H1 (cell line): ENCODE measurements at regions not wholly inside any gene's neighbourhood (a gene's known extent, or its start where the extent isn't known, plus 50 kb on each side); places are given as distances from the start of the nearest gene placed in this dataset.

Experiments
- CTCF ChIA-PET: fragments of 300-600 bp; sonication (Branson Sonifier 250); formaldehyde crosslinking; loops from one replicate; lab custom pipeline; 2021; ENCODE audit not compliant: partially characterized antibody; lab: Charles Lee
- POLR2A ChIA-PET: fragments of 300-600 bp; sonication (Branson Sonifier 250); formaldehyde crosslinking; loops from one replicate; lab custom pipeline; 2021; ENCODE audit warnings: inconsistent platforms; ENCODE audit not compliant: partially characterized antibody; lab: Charles Lee
- DNase-seq, 2 experiments: peaks; one replicate each; pipeline versions ENCODE4 v3.0.0 to v3.0.0-alpha.2; 2010 to 2022; ENCODE audit warnings: low spot score in 2 of 2, low read depth in 1 of 2, mixed read lengths in 1 of 2
- FAIRE-seq: peaks from 2 replicates; lab custom pipeline; 2011; peaks lifted over from hg19 to GRCh38; lab: Jason Lieb, UNC
- H2AFZ ChIP-seq: 2 replicates; pipeline ENCODE4 v1.8.1; 2012; ENCODE audit warnings: low read length, inconsistent platforms
- H2AK5ac ChIP-seq: 2 replicates; pipeline ENCODE4 v1.6.1; 2013; ENCODE audit warnings: low read depth, low read length
- H2BK120ac ChIP-seq: replicated peaks from 2 replicates; pipeline ENCODE3; 2013; ENCODE audit warnings: low read depth, low read length, inconsistent platforms
- H2BK12ac ChIP-seq: 2 replicates; pipeline ENCODE4 v1.6.1; 2013; ENCODE audit warnings: low read depth, low read length
- H2BK15ac ChIP-seq: 2 replicates; pipeline ENCODE4 v1.6.1; 2013; ENCODE audit warnings: low read length
- H2BK20ac ChIP-seq: 2 replicates; pipeline ENCODE4 v1.6.1; 2013; ENCODE audit warnings: low read length
- H2BK5ac ChIP-seq: 2 replicates; pipeline ENCODE4 v1.6.1; 2013; ENCODE audit warnings: low read depth, low read length
- H3K14ac ChIP-seq: 2 replicates; pipeline ENCODE4 v1.6.1; 2013; ENCODE audit warnings: inconsistent platforms; ENCODE audit not compliant: insufficient read length
- H3K18ac ChIP-seq: 2 replicates; pipeline ENCODE4 v1.6.1; 2013; ENCODE audit warnings: low read length; ENCODE audit errors: extremely low read depth
- H3K23ac ChIP-seq: 2 replicates; pipeline ENCODE4 v1.6.1; 2013; ENCODE audit warnings: inconsistent platforms; ENCODE audit not compliant: insufficient read length
- H3K23me2 ChIP-seq: 2 replicates; pipeline ENCODE4 v1.6.1; 2013; ENCODE audit warnings: low read depth, low read length
- H3K27ac ChIP-seq: 2 replicates; pipeline ENCODE4 v1.6.1; 2011; ENCODE audit warnings: low read depth, low read length, inconsistent platforms
- H3K27me3 ChIP-seq, 4 experiments: replicated peaks in 1 of 4; 1 replicate in 1 of 4; 2 replicates in 3 of 4; pipeline versions ENCODE4 v1.6.1 to v1.8.1; 2011 to 2013; ENCODE audit warnings: low read length in 3 of 4, mild to moderate bottlenecking in 3 of 4, inconsistent platforms in 2 of 4, mixed read lengths in 2 of 4, moderate library complexity in 1 of 4; ENCODE audit not compliant: control insufficient read depth in 3 of 4, insufficient read depth in 3 of 4; ENCODE audit errors: extremely low read depth in 1 of 4
- H3K36me3 ChIP-seq, 4 experiments: 2 replicates each; pipeline versions ENCODE4 v1.6.1 to v1.8.1; 2011 to 2013; ENCODE audit warnings: mild to moderate bottlenecking in 4 of 4, low read length in 3 of 4, moderate library complexity in 2 of 4, control low read depth in 1 of 4, inconsistent platforms in 1 of 4; ENCODE audit not compliant: insufficient read depth in 4 of 4, control insufficient read depth in 2 of 4
- H3K4ac ChIP-seq: replicated peaks from 2 replicates; pipeline ENCODE3; 2013; ENCODE audit warnings: low read length, low read depth, mixed read lengths, inconsistent platforms; ENCODE audit not compliant: insufficient read length
- H3K4me1 ChIP-seq, 4 experiments: replicated peaks in 1 of 4; 1 replicate in 1 of 4; 2 replicates in 3 of 4; pipeline versions ENCODE4 v1.6.1 to v1.8.1; 2011 to 2013; ENCODE audit warnings: low read length in 3 of 4, inconsistent platforms in 2 of 4, mixed read lengths in 1 of 4; ENCODE audit not compliant: insufficient read depth in 4 of 4, control insufficient read depth in 3 of 4
- H3K4me2 ChIP-seq, 2 experiments: 2 replicates each; pipeline versions ENCODE4 v1.6.1 to v1.8.1; 2011 to 2013; ENCODE audit warnings: low read depth in 2 of 2, low read length in 2 of 2, control low read depth in 1 of 2, inconsistent platforms in 1 of 2, mild to moderate bottlenecking in 1 of 2; ENCODE audit not compliant: insufficient read depth in 1 of 2
- H3K4me3 ChIP-seq, 4 experiments: fragments of 200-600, 300-600 bp in 1 of 4; sonication (generic), shearing (Covaris generic), sonication (Bioruptor Twin) in 1 of 4; 2 replicates each; pipeline versions ENCODE4 v1.5.1 to v1.8.1; 2011 to 2016; ENCODE audit warnings: low read length in 4 of 4, low read depth in 3 of 4, control low read depth in 2 of 4, inconsistent platforms in 2 of 4, mild to moderate bottlenecking in 2 of 4, mixed read lengths in 1 of 4, moderate library complexity in 1 of 4; ENCODE audit not compliant: insufficient read depth in 2 of 4; ENCODE audit errors: extremely low read depth in 1 of 4
- H3K56ac ChIP-seq: replicated peaks from 2 replicates; pipeline ENCODE3; 2013; ENCODE audit warnings: low read depth, mild to moderate bottlenecking, mixed read lengths, low read length, inconsistent platforms; ENCODE audit not compliant: insufficient read length
- H3K79me1 ChIP-seq: 2 replicates; pipeline ENCODE4 v1.6.1; 2013; ENCODE audit warnings: low read depth, low read length, control low read depth
- H3K79me2 ChIP-seq, 2 experiments: 2 replicates each; pipeline versions ENCODE4 v1.6.1 to v1.8.1; 2012 to 2013; ENCODE audit warnings: low read length in 2 of 2, mild to moderate bottlenecking in 2 of 2, inconsistent platforms in 1 of 2; ENCODE audit not compliant: insufficient read depth in 2 of 2, control insufficient read depth in 1 of 2
- H3K9ac ChIP-seq, 4 experiments: replicated peaks in 1 of 4; 1 replicate in 1 of 4; 2 replicates in 3 of 4; pipeline versions ENCODE4 v1.6.1 to v1.8.1; 2011 to 2013; ENCODE audit warnings: low read depth in 3 of 4, low read length in 3 of 4, control low read depth in 2 of 4, mild to moderate bottlenecking in 2 of 4, moderate library complexity in 2 of 4, inconsistent platforms in 1 of 4; ENCODE audit errors: extremely low read depth in 1 of 4
- H3K9me3 ChIP-seq, 2 experiments: 2 replicates each; pipeline versions ENCODE4 v1.6.1 to v1.8.1; 2012 to 2013; ENCODE audit warnings: mild to moderate bottlenecking in 2 of 2, moderate library complexity in 2 of 2, control low read depth in 1 of 2, inconsistent platforms in 1 of 2, low read depth in 1 of 2, low read length in 1 of 2, mixed read lengths in 1 of 2; ENCODE audit not compliant: insufficient read depth in 2 of 2
- H4K20me1 ChIP-seq, 2 experiments: replicated peaks in 1 of 2; 2 replicates each; pipeline versions ENCODE3 to v1.8.1; 2011 to 2013; ENCODE audit warnings: inconsistent platforms in 2 of 2, low read length in 2 of 2, mild to moderate bottlenecking in 1 of 2; ENCODE audit not compliant: insufficient read depth in 2 of 2, control insufficient read depth in 1 of 2
- H4K5ac ChIP-seq: 2 replicates; pipeline ENCODE4 v1.6.1; 2013; ENCODE audit warnings: low read length, low read depth, mixed read lengths, inconsistent platforms; ENCODE audit not compliant: insufficient read length
- H4K8ac ChIP-seq: 2 replicates; pipeline ENCODE4 v1.8.0; 2013; ENCODE audit warnings: mild to moderate bottlenecking, moderate library complexity, low read length, inconsistent platforms; ENCODE audit not compliant: insufficient read depth; ENCODE audit errors: extremely low read depth
- H4K91ac ChIP-seq: replicated peaks from 2 replicates; pipeline ENCODE3; 2013; ENCODE audit warnings: low read length, mixed read lengths, inconsistent platforms; ENCODE audit not compliant: insufficient read length
- ATF3 ChIP-seq: IDR thresholded peaks from 2 replicates; pipeline ENCODE4 v1.6.1; 2011; ENCODE audit warnings: low read depth, mild to moderate bottlenecking, low read length; ENCODE audit not compliant: insufficient read depth
- BRCA1 ChIP-seq: IDR thresholded peaks from 2 replicates; pipeline ENCODE4 v1.6.1; 2012; ENCODE audit warnings: low read depth, low read length, improper control_type of control experiment
- CEBPB ChIP-seq: IDR thresholded peaks from 2 replicates; pipeline ENCODE4 v1.6.1; 2012; ENCODE audit warnings: low read depth, low read length
- EZH2 ChIP-seq: fragments of 200-600 bp; sonication (generic); IDR thresholded peaks from 2 replicates; pipeline ENCODE4 v1.7.1; 2012; ENCODE audit warnings: low read depth, mild to moderate bottlenecking, moderate library complexity, low read length, inconsistent platforms; ENCODE audit not compliant: severe bottlenecking
- FOSL1 ChIP-seq: IDR thresholded peaks from 2 replicates; pipeline ENCODE4 v1.6.1; 2011; ENCODE audit warnings: mild to moderate bottlenecking, low read depth, low read length, moderate library complexity; ENCODE audit not compliant: insufficient read depth
- GABPA ChIP-seq: IDR thresholded peaks from 2 replicates; pipeline ENCODE4 v1.6.1; 2011; ENCODE audit warnings: mild to moderate bottlenecking, low read length, moderate library complexity, borderline replicate concordance; ENCODE audit not compliant: insufficient read depth
- HDAC6 ChIP-seq: IDR thresholded peaks from one replicate; pipeline ENCODE4 v1.7.1; 2012; ENCODE audit warnings: low read depth, mild to moderate bottlenecking, inconsistent platforms, low read length, moderate library complexity
- NANOG ChIP-seq: IDR thresholded peaks from 2 replicates; pipeline ENCODE4 v1.6.1; 2011; ENCODE audit warnings: low read length, low read depth, mild to moderate bottlenecking, inconsistent platforms; ENCODE audit not compliant: insufficient read depth, poor library complexity, severe bottlenecking
- POLR2AphosphoS5 ChIP-seq: IDR thresholded peaks from 2 replicates; pipeline ENCODE4 v1.6.1; 2011; ENCODE audit warnings: low read depth, low read length
- POU5F1 ChIP-seq: IDR thresholded peaks from 2 replicates; pipeline ENCODE4 v1.6.1; 2011; ENCODE audit warnings: low read depth, mild to moderate bottlenecking, low read length, moderate library complexity
- RXRA ChIP-seq: IDR thresholded peaks from 2 replicates; pipeline ENCODE4 v1.6.1; 2011; ENCODE audit warnings: low read depth, mild to moderate bottlenecking, low read length, moderate library complexity; ENCODE audit not compliant: insufficient read depth
- SIX5 ChIP-seq: IDR thresholded peaks from 2 replicates; pipeline ENCODE4 v1.6.1; 2011; ENCODE audit warnings: mild to moderate bottlenecking, low read depth, low read length
- TAF7 ChIP-seq: optimal IDR thresholded peaks from 2 replicates; pipeline ENCODE3; 2011; ENCODE audit warnings: low read depth, mild to moderate bottlenecking, inconsistent platforms, low read length, moderate library complexity, borderline replicate concordance
- TBP ChIP-seq: IDR thresholded peaks from 2 replicates; pipeline ENCODE4 v1.6.1; 2011; ENCODE audit warnings: low read depth, low read length, improper control_type of control experiment
- TCF12 ChIP-seq: IDR thresholded peaks from 2 replicates; pipeline ENCODE4 v1.6.1; 2011; ENCODE audit warnings: low read depth, mild to moderate bottlenecking, low read length
- WGBS, 2 experiments: shearing (Covaris generic) in 1 of 2; methylation state at CpG; one replicate each; pipeline versions ENCODE4 v1.1.6 to v1.1.7; 2013 to 2015; ENCODE audit warnings: low lambda C conversion rate in 2 of 2, mixed read lengths in 2 of 2, inconsistent platforms in 1 of 2, low coverage in 1 of 2, missing lambda C conversion rate in 1 of 2; ENCODE audit not compliant: insufficient replicate concordance in 2 of 2, insufficient coverage in 1 of 2, insufficient read length in 1 of 2; ENCODE audit errors: extremely low coverage in 1 of 2, missing lambda C conversion rate in 1 of 2; 5-methylcytosine and 5-hydroxymethylcytosine counted together

DNA sequence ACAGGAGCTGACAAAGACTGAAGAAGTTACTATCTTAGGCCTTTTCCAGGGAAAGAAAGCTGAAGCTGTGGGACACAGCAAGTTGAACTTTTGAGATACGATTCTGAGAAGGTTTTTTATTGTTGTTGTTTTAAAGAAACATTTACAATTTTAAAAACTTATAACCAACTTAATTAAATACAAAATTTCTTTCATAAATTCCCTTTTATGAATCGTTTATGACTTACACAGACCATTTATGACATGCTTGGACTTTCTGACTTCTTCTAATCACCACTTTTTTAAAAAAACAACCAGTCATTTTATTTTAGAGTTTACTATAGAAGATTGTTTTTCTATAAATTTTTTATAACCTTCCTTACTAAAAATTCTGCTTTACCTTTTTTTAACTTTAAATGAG is 68.7 kb downstream of the DHRS2 start:
- no peaks in the 10 kb centered on the region for H4K20me1 ChIP-seq
- H4K5ac ChIP-seq = no peak overlapping the region
- H3K4ac ChIP-seq = no peak overlapping the region
- no peak overlapping the region for H3K4me2 ChIP-seq
- no peak overlapping the region for H3K9ac ChIP-seq
- no peak for DNase-seq
- 47% methylated on average over 2 of the region's 2 CpGs; no CpG with 5 or more reads in 1 of the 2 experiments for WGBS, 2 experiments
- H2BK120ac ChIP-seq = no peak overlapping the region
- H3K23ac ChIP-seq = no peak overlapping the region
- CTCF ChIA-PET = interaction anchor here (0.7 to 1.5 kb wide), 2 partner anchors 73 to 179 kb away, joined by 3 to 10 read pairs; no protein-coding TSS in a partner anchor
- POLR2A ChIA-PET = interaction anchor here (1.5 kb wide), 1 partner anchor 11 kb away, joined by 7 read pairs; no protein-coding TSS in a partner anchor
- no peak overlapping the region for H3K56ac ChIP-seq
- H2BK5ac ChIP-seq = no peak overlapping the region
- no peaks in the 10 kb centered on the region for H3K79me2 ChIP-seq
- no peak overlapping the region for H2BK15ac ChIP-seq
- no peak overlapping the region for H3K18ac ChIP-seq
- no peaks in the 10 kb centered on the region for H3K27me3 ChIP-seq
- H3K9me3 ChIP-seq = peaks cover 60 to 74% of the 10 kb centered on the region in 2 experiments
- no peak overlapping the region for H3K14ac ChIP-seq
- no peaks in the 10 kb centered on the region for H3K23me2 ChIP-seq
- H3K4me1 ChIP-seq = no peaks in the 10 kb centered on the region
- no peaks in the 10 kb centered on the region for H3K36me3 ChIP-seq
- no peak overlapping the region for H2AK5ac ChIP-seq
- no peak overlapping the region for H2BK12ac ChIP-seq
- H3K27ac ChIP-seq = no peak overlapping the region
- H2AFZ ChIP-seq = no peak overlapping the region
- no peaks in the 10 kb centered on the region for H3K79me1 ChIP-seq
- no peak overlapping the region for H2BK20ac ChIP-seq
- no peak overlapping the region for H3K4me3 ChIP-seq
- FAIRE-seq = no peak
- H4K91ac ChIP-seq = no peak overlapping the region
- no peak overlapping the region for H4K8ac ChIP-seq
- TF ChIP-seq RXRA (no peak), TCF12 (no peak), POU5F1 (no peak), ATF3 (no peak), BRCA1 (no peak), CEBPB (no peak), TAF7 (no peak), HDAC6 (no peak), NANOG (no peak), GABPA (no peak), SIX5 (no peak), EZH2 (no peak), TBP (no peak), FOSL1 (no peak), POLR2AphosphoS5 (no peak)
